ENCODE measurements at regions not wholly inside any gene's neighbourhood (a gene's known extent, or its start where the extent isn't known, plus 50 kb on each side); places are given as distances from the start of the nearest gene placed in this dataset.

DNA sequence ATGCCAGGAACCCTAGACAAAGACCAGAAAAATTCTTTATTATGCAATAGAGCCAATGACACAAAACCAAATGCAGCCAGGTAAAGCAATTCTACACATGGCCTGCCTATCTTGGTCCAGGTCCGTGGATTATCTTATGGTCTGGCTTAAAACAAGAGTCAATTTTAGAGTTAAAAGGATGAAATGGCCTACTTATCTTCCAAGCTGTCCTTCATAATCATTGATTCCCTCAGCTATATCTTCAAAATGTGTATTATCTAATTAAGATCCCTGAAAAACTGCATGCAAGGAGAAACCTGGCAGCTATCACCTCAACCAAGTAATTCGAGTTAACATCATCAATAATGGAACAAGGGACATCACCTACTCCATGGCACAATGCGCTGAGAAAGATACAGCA lies 479.4 kb upstream of the NRP1 start:
- Histone ChIP-seq H3K27me3 (replicated peaks; ENCODE audit: insufficient read depth, low read depth, low read length, poor library complexity) (no peaks in the 10 kb centered on the region), H3K4me1 (ENCODE audit: insufficient read depth, low read length, poor library complexity, severe bottlenecking) (no peaks in the 10 kb centered on the region), H3K4me3 (ENCODE audit: low read depth, low read length, poor library complexity, severe bottlenecking) (no peak overlapping the region), H3K27ac (ENCODE audit: low read depth, low read length, poor library complexity, severe bottlenecking) (no peak overlapping the region), H3K9me3 (ENCODE audit: low read depth, low read length, poor library complexity, severe bottlenecking) (no peaks in the 10 kb centered on the region), H3K36me3 (ENCODE audit: insufficient read depth, low read length, poor library complexity, severe bottlenecking) (no peaks in the 10 kb centered on the region)
- no peak for DNase-seq (ENCODE audit: low spot score)
- no TSS peak for BruUV-seq (replicated peaks)
- CTCF ChIA-PET, result no interaction called here
- TF ChIP-seq, protein P1, sequence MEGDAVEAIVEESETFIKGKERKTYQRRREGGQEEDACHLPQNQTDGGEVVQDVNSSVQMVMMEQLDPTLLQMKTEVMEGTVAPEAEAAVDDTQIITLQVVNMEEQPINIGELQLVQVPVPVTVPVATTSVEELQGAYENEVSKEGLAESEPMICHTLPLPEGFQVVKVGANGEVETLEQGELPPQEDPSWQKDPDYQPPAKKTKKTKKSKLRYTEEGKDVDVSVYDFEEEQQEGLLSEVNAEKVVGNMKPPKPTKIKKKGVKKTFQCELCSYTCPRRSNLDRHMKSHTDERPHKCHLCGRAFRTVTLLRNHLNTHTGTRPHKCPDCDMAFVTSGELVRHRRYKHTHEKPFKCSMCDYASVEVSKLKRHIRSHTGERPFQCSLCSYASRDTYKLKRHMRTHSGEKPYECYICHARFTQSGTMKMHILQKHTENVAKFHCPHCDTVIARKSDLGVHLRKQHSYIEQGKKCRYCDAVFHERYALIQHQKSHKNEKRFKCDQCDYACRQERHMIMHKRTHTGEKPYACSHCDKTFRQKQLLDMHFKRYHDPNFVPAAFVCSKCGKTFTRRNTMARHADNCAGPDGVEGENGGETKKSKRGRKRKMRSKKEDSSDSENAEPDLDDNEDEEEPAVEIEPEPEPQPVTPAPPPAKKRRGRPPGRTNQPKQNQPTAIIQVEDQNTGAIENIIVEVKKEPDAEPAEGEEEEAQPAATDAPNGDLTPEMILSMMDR (conservative IDR thresholded peaks at IDR 0.05; ENCODE audit: low read depth, low read length), result no peak
- TF ChIP-seq EZH2 (IDR thresholded peaks at IDR 0.05; ENCODE audit: borderline replicate concordance, low read depth, low read length, poor library complexity, severe bottlenecking), result no peak
- intact Hi-C loops (cut with micrococcal nuclease; ENCODE audit: unreplicated experiment), result no loop called here
- POLR2A ChIA-PET (ENCODE audit: low non-redundant PET), result no interaction called here

DNA sequence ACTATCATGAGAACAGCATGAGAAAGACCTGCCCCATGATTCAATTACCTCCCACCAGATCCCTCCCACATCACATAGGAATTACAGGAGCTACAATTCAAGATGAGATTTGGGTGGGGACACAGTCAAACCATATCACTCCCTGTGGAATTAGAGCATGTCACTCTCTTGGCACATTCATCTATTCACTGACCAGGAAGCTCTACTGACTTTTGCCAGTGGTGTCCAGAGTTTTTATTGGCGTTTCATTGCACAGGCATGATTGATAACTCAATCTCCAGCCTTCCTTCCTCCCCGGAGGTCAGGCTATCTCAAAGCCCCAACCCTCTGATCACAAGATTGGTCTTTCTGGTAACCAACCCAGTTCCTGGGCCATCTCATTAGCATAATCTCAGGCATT lies 478.9 kb upstream of the NRP1 start:
- H3K9me3 ChIP-seq (ENCODE audit: low read depth, low read length, poor library complexity, severe bottlenecking), result no peaks in the 10 kb centered on the region

DNA sequence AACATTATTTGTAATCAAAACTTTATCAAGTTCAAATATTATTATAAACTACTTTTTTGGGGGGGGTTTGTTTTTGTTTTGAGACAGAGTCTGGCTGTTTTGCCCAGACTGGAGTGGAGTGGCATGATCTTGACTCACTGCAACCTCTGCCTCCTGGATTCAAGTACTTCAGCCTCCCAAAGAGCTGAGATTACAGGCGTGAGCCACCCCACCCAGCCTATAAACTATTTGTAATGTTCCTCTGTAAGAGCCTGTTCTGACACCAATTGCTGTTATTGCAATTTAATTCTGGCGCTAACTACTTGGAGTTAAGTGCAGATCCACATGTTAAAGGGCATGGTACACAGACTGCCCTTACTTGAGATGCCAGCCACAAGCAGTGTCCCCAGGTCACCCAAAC lies 478.1 kb upstream of the NRP1 start:
- CTCF ChIA-PET, result no interaction called here
- intact Hi-C loops (cut with micrococcal nuclease; ENCODE audit: unreplicated experiment), result no loop called here

More for the DNA sequence above, 478.9 kb upstream of the NRP1 start:
- Histone ChIP-seq H3K27me3 (replicated peaks; ENCODE audit: insufficient read depth, low read depth, low read length, poor library complexity) (no peaks in the 10 kb centered on the region), H3K36me3 (ENCODE audit: insufficient read depth, low read length, poor library complexity, severe bottlenecking) (no peaks in the 10 kb centered on the region), H3K4me1 (ENCODE audit: insufficient read depth, low read length, poor library complexity, severe bottlenecking) (no peaks in the 10 kb centered on the region), H3K27ac (ENCODE audit: low read depth, low read length, poor library complexity, severe bottlenecking) (no peak overlapping the region), H3K4me3 (ENCODE audit: low read depth, low read length, poor library complexity, severe bottlenecking) (no peak overlapping the region)
- CTCF ChIA-PET, result no interaction called here
- no TSS peak for BruUV-seq (replicated peaks)
- TF ChIP-seq, protein P1 (conservative IDR thresholded peaks at IDR 0.05; ENCODE audit: low read depth, low read length), result no peak
- no peak for TF ChIP-seq EZH2 (IDR thresholded peaks at IDR 0.05; ENCODE audit: borderline replicate concordance, low read depth, low read length, poor library complexity, severe bottlenecking)
- POLR2A ChIA-PET (ENCODE audit: low non-redundant PET), result no interaction called here
- no peak for DNase-seq (ENCODE audit: low spot score)
- intact Hi-C loops (cut with micrococcal nuclease; ENCODE audit: unreplicated experiment), result no loop called here

DNA sequence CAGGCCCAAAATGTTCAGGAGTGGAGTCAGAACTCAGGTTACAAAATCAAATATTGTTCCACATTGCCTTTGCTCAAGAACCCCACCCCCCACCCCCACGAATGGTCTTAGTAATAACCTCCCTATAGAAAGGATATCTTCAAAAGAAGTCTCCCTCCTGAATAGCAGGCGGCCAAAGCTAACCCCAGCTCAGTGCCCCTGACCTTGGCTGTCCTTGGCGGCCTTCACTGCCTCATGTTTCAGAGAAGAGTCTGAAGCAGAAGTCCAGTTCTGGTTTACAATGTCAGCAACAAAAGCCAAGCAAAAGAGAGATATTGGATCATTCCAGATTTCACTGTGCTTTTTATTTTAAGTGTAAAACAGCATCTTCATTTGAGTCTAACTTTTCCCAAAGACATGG lies 476.5 kb upstream of the NRP1 start:
- intact Hi-C loops (cut with micrococcal nuclease; ENCODE audit: unreplicated experiment), result no loop called here
- no TSS peak for BruUV-seq (replicated peaks)
- POLR2A ChIA-PET (ENCODE audit: low non-redundant PET), result no interaction called here

More for the DNA sequence above, 478.1 kb upstream of the NRP1 start:
- BruUV-seq (replicated peaks), result no TSS peak
- POLR2A ChIA-PET (ENCODE audit: low non-redundant PET), result no interaction called here
- Histone ChIP-seq H3K36me3 (ENCODE audit: insufficient read depth, low read length, poor library complexity, severe bottlenecking) (no peaks in the 10 kb centered on the region), H3K4me1 (ENCODE audit: insufficient read depth, low read length, poor library complexity, severe bottlenecking) (no peaks in the 10 kb centered on the region), H3K4me3 (ENCODE audit: low read depth, low read length, poor library complexity, severe bottlenecking) (no peak overlapping the region), H3K27ac (ENCODE audit: low read depth, low read length, poor library complexity, severe bottlenecking) (no peak overlapping the region), H3K9me3 (ENCODE audit: low read depth, low read length, poor library complexity, severe bottlenecking) (no peaks in the 10 kb centered on the region), H3K27me3 (replicated peaks; ENCODE audit: insufficient read depth, low read depth, low read length, poor library complexity) (no peaks in the 10 kb centered on the region)
- TF ChIP-seq EZH2 (IDR thresholded peaks at IDR 0.05; ENCODE audit: borderline replicate concordance, low read depth, low read length, poor library complexity, severe bottlenecking), result no peak
- no peak for DNase-seq (ENCODE audit: low spot score)

More for the DNA sequence above, 476.5 kb upstream of the NRP1 start:
- TF ChIP-seq EZH2 (IDR thresholded peaks at IDR 0.05; ENCODE audit: borderline replicate concordance, low read depth, low read length, poor library complexity, severe bottlenecking), result no peak
- TF ChIP-seq, protein P1 (conservative IDR thresholded peaks at IDR 0.05; ENCODE audit: low read depth, low read length), result no peak
- no peaks in the 10 kb centered on the region for H3K36me3 ChIP-seq (ENCODE audit: insufficient read depth, low read length, poor library complexity, severe bottlenecking)
- no peak for DNase-seq (ENCODE audit: low spot score)
- no peaks in the 10 kb centered on the region for H3K9me3 ChIP-seq (ENCODE audit: low read depth, low read length, poor library complexity, severe bottlenecking)
- H3K4me3 ChIP-seq (ENCODE audit: low read depth, low read length, poor library complexity, severe bottlenecking), result no peak overlapping the region
- H3K4me1 ChIP-seq (ENCODE audit: insufficient read depth, low read length, poor library complexity, severe bottlenecking), result no peaks in the 10 kb centered on the region
- no peaks in the 10 kb centered on the region for H3K27me3 ChIP-seq (replicated peaks; ENCODE audit: insufficient read depth, low read depth, low read length, poor library complexity)
- H3K27ac ChIP-seq (ENCODE audit: low read depth, low read length, poor library complexity, severe bottlenecking), result no peak overlapping the region
- CTCF ChIA-PET, result no interaction called here
